ENCODE measurements at regions not wholly inside any gene's neighbourhood (a gene's known extent, or its start where the extent isn't known, plus 50 kb on each side); places are given as distances from the start of the nearest gene placed in this dataset.

DNA sequence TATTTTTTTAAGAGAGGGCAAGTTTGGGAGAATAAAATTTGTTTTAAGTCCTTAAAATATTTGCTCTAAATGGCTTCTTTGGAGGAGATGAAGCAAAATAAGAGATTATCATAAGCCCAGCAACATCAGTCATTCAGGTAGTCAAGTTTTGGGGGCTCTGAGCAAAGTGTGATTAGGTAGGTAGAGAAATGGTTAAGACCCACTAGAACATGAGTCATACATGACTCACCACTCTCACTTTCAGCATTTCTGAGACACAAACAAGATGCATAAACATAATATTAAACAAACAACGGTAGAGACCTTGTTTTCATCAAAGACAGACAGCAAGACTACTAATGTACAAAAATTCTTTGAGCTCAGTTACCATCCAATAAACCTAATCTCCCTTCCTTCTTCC is 272.2 kb downstream of the LMO4 start:
- TF ChIP-seq, protein P1, sequence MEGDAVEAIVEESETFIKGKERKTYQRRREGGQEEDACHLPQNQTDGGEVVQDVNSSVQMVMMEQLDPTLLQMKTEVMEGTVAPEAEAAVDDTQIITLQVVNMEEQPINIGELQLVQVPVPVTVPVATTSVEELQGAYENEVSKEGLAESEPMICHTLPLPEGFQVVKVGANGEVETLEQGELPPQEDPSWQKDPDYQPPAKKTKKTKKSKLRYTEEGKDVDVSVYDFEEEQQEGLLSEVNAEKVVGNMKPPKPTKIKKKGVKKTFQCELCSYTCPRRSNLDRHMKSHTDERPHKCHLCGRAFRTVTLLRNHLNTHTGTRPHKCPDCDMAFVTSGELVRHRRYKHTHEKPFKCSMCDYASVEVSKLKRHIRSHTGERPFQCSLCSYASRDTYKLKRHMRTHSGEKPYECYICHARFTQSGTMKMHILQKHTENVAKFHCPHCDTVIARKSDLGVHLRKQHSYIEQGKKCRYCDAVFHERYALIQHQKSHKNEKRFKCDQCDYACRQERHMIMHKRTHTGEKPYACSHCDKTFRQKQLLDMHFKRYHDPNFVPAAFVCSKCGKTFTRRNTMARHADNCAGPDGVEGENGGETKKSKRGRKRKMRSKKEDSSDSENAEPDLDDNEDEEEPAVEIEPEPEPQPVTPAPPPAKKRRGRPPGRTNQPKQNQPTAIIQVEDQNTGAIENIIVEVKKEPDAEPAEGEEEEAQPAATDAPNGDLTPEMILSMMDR (IDR thresholded peaks at IDR 0.05) = no peak
- TF ChIP-seq POLR2A (IDR thresholded peaks at IDR 0.05) = no peak
- no peak for TF ChIP-seq POLR2AphosphoS5 (IDR thresholded peaks at IDR 0.05)
